Mammary epithelial cell (primary cell): ENCODE measurements at regions not wholly inside any gene's neighbourhood (a gene's known extent, or its start where the extent isn't known, plus 50 kb on each side); places are given as distances from the start of the nearest gene placed in this dataset.

ENCODE experiments used
- EZH2 ChIP-seq: IDR thresholded peaks from 2 replicates; pipeline ENCODE4 v1.6.1; 2012; ENCODE audit warnings: low read length, inconsistent platforms, borderline replicate concordance
- TF ChIP-seq, protein P1 (sequence below), 2 donors: IDR thresholded peaks in 1 of 2; conservative IDR thresholded peaks in 1 of 2; 2 replicates each; pipeline ENCODE4 v1.5.1; 2011 to 2012; ENCODE audit warnings: inconsistent platforms in 2 of 2, low read length in 2 of 2, mild to moderate bottlenecking in 2 of 2, control low read depth in 1 of 2, low read depth in 1 of 2; ENCODE audit not compliant: insufficient read depth in 1 of 2; ENCODE audit errors: extremely low read depth in 1 of 2

DNA sequence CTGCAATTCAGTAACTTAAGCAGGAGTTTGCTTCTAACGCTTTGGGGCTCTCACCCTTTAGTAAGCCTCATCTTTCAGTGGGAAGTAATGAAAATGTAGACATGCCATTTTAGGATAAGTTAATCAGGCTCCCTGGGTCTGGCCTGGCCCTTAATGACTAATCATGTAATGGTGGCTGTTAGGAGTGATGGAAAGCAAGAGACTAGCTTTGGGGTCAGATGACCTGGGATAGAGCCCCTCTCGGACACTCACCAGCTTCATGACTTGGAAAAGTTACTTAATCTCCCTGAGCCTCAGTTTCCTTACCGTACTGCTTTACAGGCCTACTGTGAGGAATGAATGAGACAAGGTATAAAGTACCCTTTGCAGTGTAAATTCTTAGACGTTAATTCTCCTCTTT lies 194.4 kb downstream of the LPIN1 start:
- TF ChIP-seq, protein P1, sequence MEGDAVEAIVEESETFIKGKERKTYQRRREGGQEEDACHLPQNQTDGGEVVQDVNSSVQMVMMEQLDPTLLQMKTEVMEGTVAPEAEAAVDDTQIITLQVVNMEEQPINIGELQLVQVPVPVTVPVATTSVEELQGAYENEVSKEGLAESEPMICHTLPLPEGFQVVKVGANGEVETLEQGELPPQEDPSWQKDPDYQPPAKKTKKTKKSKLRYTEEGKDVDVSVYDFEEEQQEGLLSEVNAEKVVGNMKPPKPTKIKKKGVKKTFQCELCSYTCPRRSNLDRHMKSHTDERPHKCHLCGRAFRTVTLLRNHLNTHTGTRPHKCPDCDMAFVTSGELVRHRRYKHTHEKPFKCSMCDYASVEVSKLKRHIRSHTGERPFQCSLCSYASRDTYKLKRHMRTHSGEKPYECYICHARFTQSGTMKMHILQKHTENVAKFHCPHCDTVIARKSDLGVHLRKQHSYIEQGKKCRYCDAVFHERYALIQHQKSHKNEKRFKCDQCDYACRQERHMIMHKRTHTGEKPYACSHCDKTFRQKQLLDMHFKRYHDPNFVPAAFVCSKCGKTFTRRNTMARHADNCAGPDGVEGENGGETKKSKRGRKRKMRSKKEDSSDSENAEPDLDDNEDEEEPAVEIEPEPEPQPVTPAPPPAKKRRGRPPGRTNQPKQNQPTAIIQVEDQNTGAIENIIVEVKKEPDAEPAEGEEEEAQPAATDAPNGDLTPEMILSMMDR (conservative IDR thresholded peaks at IDR 0.05 in 1 of 2, IDR thresholded peaks at IDR 0.05 in 1 of 2; ENCODE audit: extremely low read depth in 1 of 2, insufficient read depth in 1 of 2, low read depth in 1 of 2, low read length in 2 of 2): no peak
- TF ChIP-seq EZH2: no peak
